Renal cortex interstitium (tissue), 11 donors: ENCODE measurements at regions not wholly inside any gene's neighbourhood (a gene's known extent, or its start where the extent isn't known, plus 50 kb on each side); places are given as distances from the start of the nearest gene placed in this dataset.

Experiments used
- DNase-seq, 11 donors: peaks; one replicate each; pipeline ENCODE4 v3.0.0-alpha.2; 2013; ENCODE audit warnings: low read depth in 9 of 11, low spot score in 4 of 11; ENCODE audit errors: extremely low read depth in 1 of 11

GRCh38 chr15:100790786-100791265 is 88.8 kb upstream of the ALDH1A3 start:
- DNase-seq, result no peak

GRCh38 chr15:100794008-100794407 is 85.6 kb upstream of the ALDH1A3 start:
- no peak for DNase-seq

GRCh38 chr15:100801256-100801900 is 78.3 kb upstream of the ALDH1A3 start:
- no peak for DNase-seq

GRCh38 chr15:100802421-100803170 is 77.0 kb upstream of the ALDH1A3 start:
- DNase-seq, result no peak

GRCh38 chr15:100803171-100803440 is 76.5 kb upstream of the ALDH1A3 start:
- DNase-seq, result no peak

GRCh38 chr15:100806157-100806556 is 73.5 kb upstream of the ALDH1A3 start:
- no peak for DNase-seq

GRCh38 chr15:100807028-100807427 is 72.6 kb upstream of the ALDH1A3 start:
- DNase-seq, result no peak

GRCh38 chr15:100808691-100809090 is 70.9 kb upstream of the ALDH1A3 start:
- no peak for DNase-seq

- DNase-seq, result no peak
Observed at GRCh38 chr15:100809151-100809550, 70.5 kb upstream of the ALDH1A3 start.

- no peak for DNase-seq
Observed at GRCh38 chr15:100809587-100809986, 70.0 kb upstream of the ALDH1A3 start.

- no peak for DNase-seq
Observed at GRCh38 chr15:100810229-100810628, 69.4 kb upstream of the ALDH1A3 start.

GRCh38 chr15:100810831-100811230 is 68.8 kb upstream of the ALDH1A3 start:
- no peak for DNase-seq

GRCh38 chr15:100812802-100813201 is 66.8 kb upstream of the ALDH1A3 start:
- DNase-seq, result no peak

- DNase-seq, result no peak
Observed at GRCh38 chr15:100818927-100819326, 60.7 kb upstream of the ALDH1A3 start.

GRCh38 chr15:100820528-100820927 is 59.1 kb upstream of the ALDH1A3 start:
- no peak for DNase-seq

- no peak for DNase-seq
Observed at GRCh38 chr15:100821327-100821726, 58.3 kb upstream of the ALDH1A3 start.

GRCh38 chr15:100824211-100824610 is 55.4 kb upstream of the ALDH1A3 start:
- DNase-seq, result no peak

- no peak for DNase-seq
Observed at GRCh38 chr15:100829457-100829856, 50.2 kb upstream of the ALDH1A3 start.
